ENCODE measurements at regions not wholly inside any gene's neighbourhood (a gene's known extent, or its start where the extent isn't known, plus 50 kb on each side); places are given as distances from the start of the nearest gene placed in this dataset.
"Not testable (repeated sequence)": the region's sequence is repeated elsewhere in the genome, so short reads cannot be mapped to it uniquely, and the experiment has no call there.

DNA sequence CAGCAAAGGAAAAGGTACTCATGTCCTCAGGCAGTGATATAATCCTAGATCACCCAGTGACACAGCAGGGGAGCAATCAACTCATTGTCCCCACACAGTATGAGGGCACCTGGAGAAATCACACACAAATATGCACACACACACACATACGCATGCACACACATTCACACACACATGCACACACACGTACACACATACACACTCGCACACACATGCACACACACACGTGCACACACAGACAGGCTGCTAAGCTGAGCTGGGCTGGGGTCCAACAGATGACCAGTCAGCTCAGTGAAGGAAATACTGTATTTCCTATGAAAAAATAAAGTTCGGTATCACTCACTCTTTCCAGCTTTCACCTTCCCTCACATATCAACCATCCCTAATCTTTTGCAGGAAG is 183.3 kb upstream of the LRRC61 start:
- H3K27ac ChIP-seq (ENCODE audit: low read length); H3K4me3 ChIP-seq (ENCODE audit: low read length); intact Hi-C loops (cut with micrococcal nuclease); H3K27me3 ChIP-seq (ENCODE audit: low read length); H3K9me2 ChIP-seq (replicated peaks; ENCODE audit: low read length); H3F3A ChIP-seq (ENCODE audit: low read length, unreplicated experiment); ATAC-seq; H2AFZ ChIP-seq (ENCODE audit: low read length); H3K79me2 ChIP-seq (ENCODE audit: low read length); H3K9ac ChIP-seq (ENCODE audit: low read length); H4K20me1 ChIP-seq (ENCODE audit: low read length); DNase-seq; BruUV-seq (replicated peaks); H3K36me3 ChIP-seq (ENCODE audit: low read depth, low read length); POLR2A ChIA-PET (ENCODE audit: unreplicated experiment); H3K4me2 ChIP-seq (ENCODE audit: low read length); H3K9me3 ChIP-seq (ENCODE audit: low read length); CTCF ChIA-PET; H3K4me1 ChIP-seq (ENCODE audit: insufficient read depth, low read length): not testable (repeated sequence)

DNA sequence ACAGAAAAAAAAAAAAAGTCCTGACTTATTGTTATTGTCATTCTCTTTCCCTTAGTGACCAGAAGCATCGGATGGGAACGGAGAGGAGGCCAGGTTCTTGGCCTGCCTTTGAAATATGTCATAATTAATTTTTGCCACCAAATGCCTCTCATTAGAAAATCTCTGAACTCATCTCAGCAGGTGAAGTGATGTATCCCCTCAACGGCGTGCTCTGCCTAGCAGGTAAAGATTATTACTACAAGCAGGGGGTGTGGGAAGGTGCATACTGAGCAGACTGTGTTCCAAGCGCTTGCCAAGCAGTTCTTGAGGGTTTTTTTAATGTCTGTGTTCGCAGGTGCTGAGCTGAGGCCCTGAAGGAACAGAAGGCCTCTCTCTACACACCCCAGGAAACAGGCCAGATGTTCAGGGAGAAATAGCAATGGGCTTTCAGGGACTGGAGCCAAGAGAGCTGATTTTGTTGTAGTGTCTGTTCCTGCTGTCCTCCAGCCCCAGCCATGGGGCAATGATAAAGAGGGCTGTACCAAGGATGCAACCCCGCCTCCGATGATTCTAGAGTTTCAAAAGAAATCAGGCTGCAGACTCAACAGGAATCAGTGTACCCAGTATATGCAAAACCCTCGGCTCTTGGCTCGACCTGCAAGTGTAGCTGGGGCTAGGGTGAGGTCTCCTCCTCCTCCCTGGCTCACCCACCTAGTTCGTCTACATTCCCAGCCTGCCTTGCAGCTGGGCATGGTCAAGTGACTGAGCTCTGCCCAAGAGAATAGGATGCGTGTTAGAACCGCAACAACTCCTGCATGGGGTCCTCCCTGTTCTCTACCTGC is 181.4 kb upstream of the LRRC61 start:
- H3K27me3 ChIP-seq (ENCODE audit: low read length); POLR2A ChIA-PET (ENCODE audit: unreplicated experiment); H3K36me3 ChIP-seq (ENCODE audit: low read depth, low read length): not testable (repeated sequence)

DNA sequence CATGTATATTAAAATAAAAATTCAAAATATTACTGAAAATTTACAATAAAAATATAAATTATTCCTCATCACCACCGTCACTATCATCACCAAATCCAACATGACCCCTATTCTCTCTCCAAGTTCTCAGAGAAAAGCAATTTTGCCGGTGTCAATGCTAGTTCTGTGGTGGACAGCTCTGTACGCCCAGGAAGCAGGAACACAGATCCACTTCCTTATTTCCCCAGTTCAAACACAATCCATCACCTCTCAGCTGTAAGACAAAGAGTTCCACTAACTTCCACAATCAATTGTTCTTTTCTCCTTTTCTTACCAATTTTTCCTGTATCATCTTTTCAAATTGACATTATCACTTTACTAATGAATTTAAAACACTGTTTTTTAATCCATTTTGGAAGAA is 177.0 kb upstream of the LRRC61 start:
- H3K9me2 ChIP-seq (replicated peaks; ENCODE audit: low read length); H3K4me3 ChIP-seq (ENCODE audit: low read length); BruUV-seq (replicated peaks); H3K4me1 ChIP-seq (ENCODE audit: insufficient read depth, low read length); H3K27me3 ChIP-seq (ENCODE audit: low read length); DNase-seq; H2AFZ ChIP-seq (ENCODE audit: low read length); H3K9me3 ChIP-seq (ENCODE audit: low read length); H3K4me2 ChIP-seq (ENCODE audit: low read length); intact Hi-C loops (cut with micrococcal nuclease); H4K20me1 ChIP-seq (ENCODE audit: low read length); H3K79me2 ChIP-seq (ENCODE audit: low read length); ATAC-seq; CTCF ChIA-PET; H3K27ac ChIP-seq (ENCODE audit: low read length); H3F3A ChIP-seq (ENCODE audit: low read length, unreplicated experiment); POLR2A ChIA-PET (ENCODE audit: unreplicated experiment); H3K36me3 ChIP-seq (ENCODE audit: low read depth, low read length); H3K9ac ChIP-seq (ENCODE audit: low read length): not testable (repeated sequence)

More for the DNA sequence above, 181.4 kb upstream of the LRRC61 start:
- H3K9me3 ChIP-seq (ENCODE audit: low read length); H2AFZ ChIP-seq (ENCODE audit: low read length); H3K79me2 ChIP-seq (ENCODE audit: low read length); H3F3A ChIP-seq (ENCODE audit: low read length, unreplicated experiment); H3K9ac ChIP-seq (ENCODE audit: low read length); CTCF ChIA-PET; H3K4me1 ChIP-seq (ENCODE audit: insufficient read depth, low read length); H3K9me2 ChIP-seq (replicated peaks; ENCODE audit: low read length); H3K4me2 ChIP-seq (ENCODE audit: low read length); H4K20me1 ChIP-seq (ENCODE audit: low read length); ATAC-seq; intact Hi-C loops (cut with micrococcal nuclease); DNase-seq; H3K4me3 ChIP-seq (ENCODE audit: low read length); BruUV-seq (replicated peaks); H3K27ac ChIP-seq (ENCODE audit: low read length): not testable (repeated sequence)

DNA sequence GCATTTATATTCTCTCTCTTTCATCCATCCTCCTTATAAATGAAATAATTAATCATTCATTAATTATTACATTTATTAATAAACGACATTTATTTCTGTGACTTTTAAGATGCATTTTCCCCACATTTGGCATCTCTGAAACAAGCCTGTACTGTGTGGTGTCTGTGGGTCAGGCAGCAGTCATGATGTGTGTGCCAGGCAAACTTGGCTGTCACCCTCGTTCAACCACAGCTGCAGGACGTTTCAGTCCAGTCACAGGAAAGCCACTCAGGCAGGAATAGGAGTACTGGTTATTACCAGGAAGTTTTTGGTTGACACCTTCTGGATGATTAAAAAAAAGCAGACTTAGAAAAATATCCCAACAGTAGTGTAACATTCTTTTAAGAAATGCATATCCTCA is 175.6 kb upstream of the LRRC61 start:
- H3K79me2 ChIP-seq (ENCODE audit: low read length); BruUV-seq (replicated peaks); CTCF ChIA-PET: not testable (repeated sequence)

DNA sequence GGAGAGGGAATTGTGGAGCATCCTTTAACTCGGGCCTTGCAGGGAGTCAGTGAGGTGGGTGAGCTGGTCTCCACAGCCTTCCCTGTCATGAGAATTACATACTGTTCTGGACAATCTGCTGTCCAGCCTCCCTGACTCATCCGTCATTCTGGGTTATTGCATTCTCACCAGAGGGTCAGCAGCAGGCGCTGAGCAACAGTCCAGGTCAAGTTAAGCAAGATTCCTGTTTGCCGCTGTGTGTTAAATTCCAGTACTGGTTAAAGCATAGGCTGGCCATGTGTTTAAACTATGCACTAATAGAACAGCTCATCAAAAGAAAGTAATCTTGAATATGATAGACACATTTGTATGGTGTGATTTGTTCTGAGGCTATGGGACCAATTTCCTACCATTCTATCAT is 167.1 kb upstream of the LRRC61 start:
- H4K20me1 ChIP-seq (ENCODE audit: low read length); H3K9me2 ChIP-seq (replicated peaks; ENCODE audit: low read length); H3F3A ChIP-seq (ENCODE audit: low read length, unreplicated experiment); H3K9me3 ChIP-seq (ENCODE audit: low read length); DNase-seq; intact Hi-C loops (cut with micrococcal nuclease); H3K27me3 ChIP-seq (ENCODE audit: low read length); CTCF ChIA-PET; H3K36me3 ChIP-seq (ENCODE audit: low read depth, low read length); H2AFZ ChIP-seq (ENCODE audit: low read length); H3K9ac ChIP-seq (ENCODE audit: low read length); H3K27ac ChIP-seq (ENCODE audit: low read length); POLR2A ChIA-PET (ENCODE audit: unreplicated experiment); H3K4me1 ChIP-seq (ENCODE audit: insufficient read depth, low read length); BruUV-seq (replicated peaks); H3K4me3 ChIP-seq (ENCODE audit: low read length); ATAC-seq; H3K79me2 ChIP-seq (ENCODE audit: low read length); H3K4me2 ChIP-seq (ENCODE audit: low read length): not testable (repeated sequence)

More for the DNA sequence above, 175.6 kb upstream of the LRRC61 start:
- H3K4me3 ChIP-seq (ENCODE audit: low read length); H3K27ac ChIP-seq (ENCODE audit: low read length); H4K20me1 ChIP-seq (ENCODE audit: low read length); H3K36me3 ChIP-seq (ENCODE audit: low read depth, low read length); H2AFZ ChIP-seq (ENCODE audit: low read length); H3K9me3 ChIP-seq (ENCODE audit: low read length); H3K4me1 ChIP-seq (ENCODE audit: insufficient read depth, low read length); ATAC-seq; H3K9me2 ChIP-seq (replicated peaks; ENCODE audit: low read length); H3F3A ChIP-seq (ENCODE audit: low read length, unreplicated experiment); H3K4me2 ChIP-seq (ENCODE audit: low read length); POLR2A ChIA-PET (ENCODE audit: unreplicated experiment); intact Hi-C loops (cut with micrococcal nuclease); DNase-seq; H3K27me3 ChIP-seq (ENCODE audit: low read length); H3K9ac ChIP-seq (ENCODE audit: low read length): not testable (repeated sequence)

DNA sequence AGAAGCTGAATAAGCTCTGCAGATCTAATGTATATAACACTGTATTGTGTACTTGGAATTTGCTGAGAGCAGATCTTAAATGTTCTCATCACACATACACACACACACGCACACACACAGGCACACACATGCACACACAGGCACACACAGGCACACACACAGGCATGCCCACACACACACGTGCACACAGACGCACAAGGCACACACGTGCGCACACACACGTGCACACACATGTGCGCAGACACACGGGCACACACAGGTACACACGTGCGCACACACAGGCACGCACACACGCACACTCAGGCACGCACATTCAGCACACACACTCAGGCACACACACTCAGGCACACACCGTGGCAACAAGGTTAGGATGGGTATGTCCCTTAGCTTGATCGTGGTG is 164.5 kb upstream of the LRRC61 start:
- H3K9me3 ChIP-seq (ENCODE audit: low read length); CTCF ChIA-PET; H4K20me1 ChIP-seq (ENCODE audit: low read length); H3K4me2 ChIP-seq (ENCODE audit: low read length); H3K4me1 ChIP-seq (ENCODE audit: insufficient read depth, low read length); DNase-seq; H2AFZ ChIP-seq (ENCODE audit: low read length); BruUV-seq (replicated peaks); H3F3A ChIP-seq (ENCODE audit: low read length, unreplicated experiment); H3K36me3 ChIP-seq (ENCODE audit: low read depth, low read length); H3K27ac ChIP-seq (ENCODE audit: low read length); H3K9ac ChIP-seq (ENCODE audit: low read length); H3K79me2 ChIP-seq (ENCODE audit: low read length); H3K4me3 ChIP-seq (ENCODE audit: low read length); ATAC-seq; POLR2A ChIA-PET (ENCODE audit: unreplicated experiment); H3K27me3 ChIP-seq (ENCODE audit: low read length); intact Hi-C loops (cut with micrococcal nuclease); H3K9me2 ChIP-seq (replicated peaks; ENCODE audit: low read length): not testable (repeated sequence)

DNA sequence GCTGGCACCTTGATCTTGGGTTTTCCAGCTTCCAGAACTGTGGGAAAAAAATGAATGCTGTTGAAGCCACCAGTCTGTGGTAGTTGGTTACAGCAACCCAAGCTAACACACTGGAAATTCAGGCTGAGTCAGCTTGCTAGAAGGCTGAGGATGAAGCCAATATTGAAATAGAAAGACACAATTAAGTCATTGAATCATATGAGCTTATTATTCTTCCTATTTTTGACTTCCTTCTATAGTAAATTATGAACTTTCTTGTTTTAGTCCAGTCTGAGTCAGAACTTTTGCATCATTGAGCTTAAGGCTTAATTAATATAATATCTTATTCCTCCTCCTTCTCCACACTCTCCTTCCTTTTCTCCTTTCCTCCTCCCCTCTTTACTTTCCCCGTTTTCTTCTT is 153.6 kb upstream of the LRRC61 start:
- H3K79me2 ChIP-seq (ENCODE audit: low read length); H3K4me2 ChIP-seq (ENCODE audit: low read length); H3K27me3 ChIP-seq (ENCODE audit: low read length); POLR2A ChIA-PET (ENCODE audit: unreplicated experiment); H3K36me3 ChIP-seq (ENCODE audit: low read depth, low read length); H3F3A ChIP-seq (ENCODE audit: low read length, unreplicated experiment); ATAC-seq; H3K9me3 ChIP-seq (ENCODE audit: low read length); H3K9me2 ChIP-seq (replicated peaks; ENCODE audit: low read length); H4K20me1 ChIP-seq (ENCODE audit: low read length); H3K27ac ChIP-seq (ENCODE audit: low read length); H3K4me1 ChIP-seq (ENCODE audit: insufficient read depth, low read length); H3K4me3 ChIP-seq (ENCODE audit: low read length); H3K9ac ChIP-seq (ENCODE audit: low read length); DNase-seq; intact Hi-C loops (cut with micrococcal nuclease); H2AFZ ChIP-seq (ENCODE audit: low read length); BruUV-seq (replicated peaks); CTCF ChIA-PET: not testable (repeated sequence)

Measured in PC-3 (cell line).